Thyroid gland (tissue), 4 donors: ENCODE measurements at regions not wholly inside any gene's neighbourhood (a gene's known extent, or its start where the extent isn't known, plus 50 kb on each side); places are given as distances from the start of the nearest gene placed in this dataset.

Source experiments
- CTCF ChIP-seq, 6 experiments: fragments of 200-600 bp in 3 of 6; fragments of 450-650 bp in 3 of 6; sonication (generic) in 3 of 6; IDR thresholded peaks; one replicate each; pipeline ENCODE4 v1.5.1; 2016 to 2019; ENCODE audit warnings: antibody characterized with exemption in 6 of 6, mild to moderate bottlenecking in 2 of 6, inconsistent platforms in 1 of 6, moderate library complexity in 1 of 6
- POLR2A ChIP-seq, 2 donors: fragments of 450-650 bp; IDR thresholded peaks; one replicate each; pipeline ENCODE4 v1.6.1; 2017; ENCODE audit warnings: antibody characterized with exemption in 2 of 2, mild to moderate bottlenecking in 2 of 2, moderate library complexity in 1 of 2

GRCh38 chr15:56528136-56528535, 63.2 kb upstream of the MNS1 start:
- TF ChIP-seq POLR2A (IDR thresholded peaks at IDR 0.05) (no peak), CTCF (IDR thresholded peaks at IDR 0.05) (no peak)
